ENCODE measurements at regions not wholly inside any gene's neighbourhood (a gene's known extent, or its start where the extent isn't known, plus 50 kb on each side); places are given as distances from the start of the nearest gene placed in this dataset.
A peak's percentile ranks its signal among the peaks of the same experiment; 100 is the strongest.

GRCh38 chr6:113359155-113360140 is 497.7 kb upstream of the MARCKS start:
- intact Hi-C loops (cut with DNase I), result loop anchor here in 1 of 10 donors (5.0 kb wide), 1 partner anchor 498 kb away; the partner anchor contains the start of gene MARCKS
- ATAC-seq (peak in 6 of 8 donors; percentile 40 to 73 (median 58)), DNase-seq (peak in 1 of 2 donors; percentile 17)
- WGBS, 2 donors, result 50 to 59% methylated on average over 5 of the region's 5 CpGs
- H3K9me3 ChIP-seq, result no peaks in the 10 kb centered on the region
- no peaks in the 10 kb centered on the region for H3K27me3 ChIP-seq
- H3K4me1 ChIP-seq, result peaks cover 0 to 34% (median 12%) of the 10 kb centered on the region in 9 donors
- TF ChIP-seq, protein P1, sequence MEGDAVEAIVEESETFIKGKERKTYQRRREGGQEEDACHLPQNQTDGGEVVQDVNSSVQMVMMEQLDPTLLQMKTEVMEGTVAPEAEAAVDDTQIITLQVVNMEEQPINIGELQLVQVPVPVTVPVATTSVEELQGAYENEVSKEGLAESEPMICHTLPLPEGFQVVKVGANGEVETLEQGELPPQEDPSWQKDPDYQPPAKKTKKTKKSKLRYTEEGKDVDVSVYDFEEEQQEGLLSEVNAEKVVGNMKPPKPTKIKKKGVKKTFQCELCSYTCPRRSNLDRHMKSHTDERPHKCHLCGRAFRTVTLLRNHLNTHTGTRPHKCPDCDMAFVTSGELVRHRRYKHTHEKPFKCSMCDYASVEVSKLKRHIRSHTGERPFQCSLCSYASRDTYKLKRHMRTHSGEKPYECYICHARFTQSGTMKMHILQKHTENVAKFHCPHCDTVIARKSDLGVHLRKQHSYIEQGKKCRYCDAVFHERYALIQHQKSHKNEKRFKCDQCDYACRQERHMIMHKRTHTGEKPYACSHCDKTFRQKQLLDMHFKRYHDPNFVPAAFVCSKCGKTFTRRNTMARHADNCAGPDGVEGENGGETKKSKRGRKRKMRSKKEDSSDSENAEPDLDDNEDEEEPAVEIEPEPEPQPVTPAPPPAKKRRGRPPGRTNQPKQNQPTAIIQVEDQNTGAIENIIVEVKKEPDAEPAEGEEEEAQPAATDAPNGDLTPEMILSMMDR (IDR thresholded peaks at IDR 0.05), result no peak
- no peak overlapping the region for H3K4me3 ChIP-seq
- peak overlapping the region in 3 of 10 donors; percentile 2 to 25 (median 10) for H3K27ac ChIP-seq
- H3K36me3 ChIP-seq, result no peaks in the 10 kb centered on the region

GRCh38 chr6:113361014-113361645 is 496.0 kb upstream of the MARCKS start:
- Histone ChIP-seq H3K4me3 (no peak overlapping the region), H3K27me3 (no peaks in the 10 kb centered on the region), H3K4me1 (peaks cover 0 to 40% (median 12%) of the 10 kb centered on the region in 9 donors), H3K36me3 (no peaks in the 10 kb centered on the region), H3K27ac (no peak overlapping the region), H3K9me3 (no peaks in the 10 kb centered on the region)
- TF ChIP-seq, protein P1 (IDR thresholded peaks at IDR 0.05), result no peak
- ATAC-seq, result no peak
- intact Hi-C loops (cut with DNase I), result loop anchor here in 1 of 10 donors (5.0 kb wide), 1 partner anchor 496 kb away; the partner anchor contains the start of gene MARCKS
- no peak for DNase-seq
- 90 to 91% methylated on average over 8 of the region's 8 CpGs for WGBS, 2 donors

GRCh38 chr6:113362301-113363047 is 494.7 kb upstream of the MARCKS start:
- no peaks in the 10 kb centered on the region for H3K27me3 ChIP-seq
- ATAC-seq (no peak), DNase-seq (no peak)
- no peaks in the 10 kb centered on the region for H3K9me3 ChIP-seq
- no peak overlapping the region for H3K4me3 ChIP-seq
- peaks cover 0 to 40% (median 12%) of the 10 kb centered on the region in 9 donors for H3K4me1 ChIP-seq
- TF ChIP-seq, protein P1 (IDR thresholded peaks at IDR 0.05), result no peak
- H3K27ac ChIP-seq, result peak overlapping the region in 1 of 10 donors; percentile 1
- 82 to 83% methylated on average over 7 of the region's 7 CpGs for WGBS, 2 donors
- intact Hi-C loops (cut with DNase I), result loop anchor here in 1 of 10 donors (5.0 kb wide), 1 partner anchor 495 kb away; the partner anchor contains the start of gene MARCKS
- H3K36me3 ChIP-seq, result no peaks in the 10 kb centered on the region
